ENCODE measurements at regions not wholly inside any gene's neighbourhood (a gene's known extent, or its start where the extent isn't known, plus 50 kb on each side); places are given as distances from the start of the nearest gene placed in this dataset.

- H3K27ac Mint-ChIP-seq = no peak overlapping the region
- H3K9me3 Mint-ChIP-seq = no peaks in the 10 kb centered on the region
- no peaks in the 10 kb centered on the region for H3K27me3 Mint-ChIP-seq (ENCODE audit: low read depth)
- H3K36me3 Mint-ChIP-seq = no peaks in the 10 kb centered on the region
- ATAC-seq (no peak), DNase-seq (ENCODE audit: low spot score) (no peak)
- TF ChIP-seq GABPB1 (CRISPR knock-in tag; IDR thresholded peaks at IDR 0.05) (no peak), TP53 (CRISPR knock-in tag; IDR thresholded peaks at IDR 0.05) (no peak), MAX (CRISPR knock-in tag; IDR thresholded peaks at IDR 0.05) (no peak), ZNF532 (CRISPR knock-in tag; IDR thresholded peaks at IDR 0.05; ENCODE audit: borderline replicate concordance) (no peak), TEAD4 (CRISPR knock-in tag; IDR thresholded peaks at IDR 0.05) (no peak), ZBTB21 (CRISPR knock-in tag; IDR thresholded peaks at IDR 0.05; ENCODE audit: borderline replicate concordance) (no peak), USF2 (CRISPR knock-in tag; IDR thresholded peaks at IDR 0.05) (no peak), CBFB (CRISPR knock-in tag; IDR thresholded peaks at IDR 0.05; ENCODE audit: low read depth) (no peak), NFE2L1 (CRISPR knock-in tag; IDR thresholded peaks at IDR 0.05) (no peak), FOXK1 (CRISPR knock-in tag; IDR thresholded peaks at IDR 0.05) (no peak), CREB1 (CRISPR knock-in tag; IDR thresholded peaks at IDR 0.05) (no peak), E2F1 (CRISPR knock-in tag; IDR thresholded peaks at IDR 0.05) (no peak), RORB (CRISPR knock-in tag; IDR thresholded peaks at IDR 0.05) (no peak)
- TF ChIP-seq, protein P1, sequence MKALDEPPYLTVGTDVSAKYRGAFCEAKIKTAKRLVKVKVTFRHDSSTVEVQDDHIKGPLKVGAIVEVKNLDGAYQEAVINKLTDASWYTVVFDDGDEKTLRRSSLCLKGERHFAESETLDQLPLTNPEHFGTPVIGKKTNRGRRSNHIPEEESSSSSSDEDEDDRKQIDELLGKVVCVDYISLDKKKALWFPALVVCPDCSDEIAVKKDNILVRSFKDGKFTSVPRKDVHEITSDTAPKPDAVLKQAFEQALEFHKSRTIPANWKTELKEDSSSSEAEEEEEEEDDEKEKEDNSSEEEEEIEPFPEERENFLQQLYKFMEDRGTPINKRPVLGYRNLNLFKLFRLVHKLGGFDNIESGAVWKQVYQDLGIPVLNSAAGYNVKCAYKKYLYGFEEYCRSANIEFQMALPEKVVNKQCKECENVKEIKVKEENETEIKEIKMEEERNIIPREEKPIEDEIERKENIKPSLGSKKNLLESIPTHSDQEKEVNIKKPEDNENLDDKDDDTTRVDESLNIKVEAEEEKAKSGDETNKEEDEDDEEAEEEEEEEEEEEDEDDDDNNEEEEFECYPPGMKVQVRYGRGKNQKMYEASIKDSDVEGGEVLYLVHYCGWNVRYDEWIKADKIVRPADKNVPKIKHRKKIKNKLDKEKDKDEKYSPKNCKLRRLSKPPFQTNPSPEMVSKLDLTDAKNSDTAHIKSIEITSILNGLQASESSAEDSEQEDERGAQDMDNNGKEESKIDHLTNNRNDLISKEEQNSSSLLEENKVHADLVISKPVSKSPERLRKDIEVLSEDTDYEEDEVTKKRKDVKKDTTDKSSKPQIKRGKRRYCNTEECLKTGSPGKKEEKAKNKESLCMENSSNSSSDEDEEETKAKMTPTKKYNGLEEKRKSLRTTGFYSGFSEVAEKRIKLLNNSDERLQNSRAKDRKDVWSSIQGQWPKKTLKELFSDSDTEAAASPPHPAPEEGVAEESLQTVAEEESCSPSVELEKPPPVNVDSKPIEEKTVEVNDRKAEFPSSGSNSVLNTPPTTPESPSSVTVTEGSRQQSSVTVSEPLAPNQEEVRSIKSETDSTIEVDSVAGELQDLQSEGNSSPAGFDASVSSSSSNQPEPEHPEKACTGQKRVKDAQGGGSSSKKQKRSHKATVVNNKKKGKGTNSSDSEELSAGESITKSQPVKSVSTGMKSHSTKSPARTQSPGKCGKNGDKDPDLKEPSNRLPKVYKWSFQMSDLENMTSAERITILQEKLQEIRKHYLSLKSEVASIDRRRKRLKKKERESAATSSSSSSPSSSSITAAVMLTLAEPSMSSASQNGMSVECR (CRISPR knock-in tag; IDR thresholded peaks at IDR 0.05; ENCODE audit: borderline replicate concordance) = no peak
- TF ChIP-seq, protein P2, sequence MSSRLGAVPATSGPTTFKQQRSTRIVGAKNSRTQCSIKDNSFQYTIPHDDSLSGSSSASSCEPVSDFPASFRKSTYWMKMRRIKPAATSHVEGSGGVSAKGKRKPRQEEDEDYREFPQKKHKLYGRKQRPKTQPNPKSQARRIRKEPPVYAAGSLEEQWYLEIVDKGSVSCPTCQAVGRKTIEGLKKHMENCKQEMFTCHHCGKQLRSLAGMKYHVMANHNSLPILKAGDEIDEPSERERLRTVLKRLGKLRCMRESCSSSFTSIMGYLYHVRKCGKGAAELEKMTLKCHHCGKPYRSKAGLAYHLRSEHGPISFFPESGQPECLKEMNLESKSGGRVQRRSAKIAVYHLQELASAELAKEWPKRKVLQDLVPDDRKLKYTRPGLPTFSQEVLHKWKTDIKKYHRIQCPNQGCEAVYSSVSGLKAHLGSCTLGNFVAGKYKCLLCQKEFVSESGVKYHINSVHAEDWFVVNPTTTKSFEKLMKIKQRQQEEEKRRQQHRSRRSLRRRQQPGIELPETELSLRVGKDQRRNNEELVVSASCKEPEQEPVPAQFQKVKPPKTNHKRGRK (CRISPR knock-in tag; IDR thresholded peaks at IDR 0.05; ENCODE audit: borderline replicate concordance) = no peak
- TF ChIP-seq, protein P3, sequence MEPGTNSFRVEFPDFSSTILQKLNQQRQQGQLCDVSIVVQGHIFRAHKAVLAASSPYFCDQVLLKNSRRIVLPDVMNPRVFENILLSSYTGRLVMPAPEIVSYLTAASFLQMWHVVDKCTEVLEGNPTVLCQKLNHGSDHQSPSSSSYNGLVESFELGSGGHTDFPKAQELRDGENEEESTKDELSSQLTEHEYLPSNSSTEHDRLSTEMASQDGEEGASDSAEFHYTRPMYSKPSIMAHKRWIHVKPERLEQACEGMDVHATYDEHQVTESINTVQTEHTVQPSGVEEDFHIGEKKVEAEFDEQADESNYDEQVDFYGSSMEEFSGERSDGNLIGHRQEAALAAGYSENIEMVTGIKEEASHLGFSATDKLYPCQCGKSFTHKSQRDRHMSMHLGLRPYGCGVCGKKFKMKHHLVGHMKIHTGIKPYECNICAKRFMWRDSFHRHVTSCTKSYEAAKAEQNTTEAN (CRISPR knock-in tag; IDR thresholded peaks at IDR 0.05) = no peak
- TF ChIP-seq, protein P4, sequence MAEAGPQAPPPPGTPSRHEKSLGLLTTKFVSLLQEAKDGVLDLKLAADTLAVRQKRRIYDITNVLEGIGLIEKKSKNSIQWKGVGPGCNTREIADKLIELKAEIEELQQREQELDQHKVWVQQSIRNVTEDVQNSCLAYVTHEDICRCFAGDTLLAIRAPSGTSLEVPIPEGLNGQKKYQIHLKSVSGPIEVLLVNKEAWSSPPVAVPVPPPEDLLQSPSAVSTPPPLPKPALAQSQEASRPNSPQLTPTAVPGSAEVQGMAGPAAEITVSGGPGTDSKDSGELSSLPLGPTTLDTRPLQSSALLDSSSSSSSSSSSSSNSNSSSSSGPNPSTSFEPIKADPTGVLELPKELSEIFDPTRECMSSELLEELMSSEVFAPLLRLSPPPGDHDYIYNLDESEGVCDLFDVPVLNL (CRISPR knock-in tag; IDR thresholded peaks at IDR 0.05; ENCODE audit: borderline replicate concordance, low read depth) = no peak
- TF ChIP-seq, protein P5, sequence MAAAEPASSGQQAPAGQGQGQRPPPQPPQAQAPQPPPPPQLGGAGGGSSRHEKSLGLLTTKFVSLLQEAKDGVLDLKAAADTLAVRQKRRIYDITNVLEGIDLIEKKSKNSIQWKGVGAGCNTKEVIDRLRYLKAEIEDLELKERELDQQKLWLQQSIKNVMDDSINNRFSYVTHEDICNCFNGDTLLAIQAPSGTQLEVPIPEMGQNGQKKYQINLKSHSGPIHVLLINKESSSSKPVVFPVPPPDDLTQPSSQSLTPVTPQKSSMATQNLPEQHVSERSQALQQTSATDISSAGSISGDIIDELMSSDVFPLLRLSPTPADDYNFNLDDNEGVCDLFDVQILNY (CRISPR knock-in tag; IDR thresholded peaks at IDR 0.05) = no peak
- ChIA-PET CTCF (no interaction called here), POLR2A (no interaction called here)
- no peak overlapping the region for H3K4me3 Mint-ChIP-seq
- no peaks in the 10 kb centered on the region for H3K4me1 Mint-ChIP-seq
Measured at GRCh38 chr10:58909881-58910280, 266.6 kb upstream of the PHYHIPL start.
